Testis (tissue), 2 donors: ENCODE measurements at regions not wholly inside any gene's neighbourhood (a gene's known extent, or its start where the extent isn't known, plus 50 kb on each side); places are given as distances from the start of the nearest gene placed in this dataset.
"Not testable (repeated sequence)": the region's sequence is repeated elsewhere in the genome, so short reads cannot be mapped to it uniquely, and the experiment has no call there.

ENCODE experiments used
- DNase-seq: peaks from one replicate; pipeline ENCODE4 v3.0.0-alpha.2; 2019
- H3K27ac ChIP-seq, 2 donors: fragments of 200-600 bp; sonication (generic); one replicate each; pipeline ENCODE4 v1.5.1; 2019
- H3K27me3 ChIP-seq: fragments of 200-600 bp; sonication (generic); one replicate; pipeline ENCODE4 v1.5.1; 2019
- H3K36me3 ChIP-seq: fragments of 200-600 bp; sonication (generic); one replicate; pipeline ENCODE4 v1.5.1; 2017; ENCODE audit warnings: low read depth; ENCODE audit errors: missing control alignments
- H3K4me1 ChIP-seq: fragments of 200-600 bp; sonication (generic); one replicate; pipeline ENCODE4 v1.5.1; 2019
- H3K4me3 ChIP-seq, 2 donors: fragments of 200-600 bp; sonication (generic); one replicate each; pipeline ENCODE4 v1.5.1; 2017 to 2019
- H3K9me3 ChIP-seq: fragments of 200-600 bp; sonication (generic); one replicate; pipeline ENCODE4 v1.5.1; 2017
- POLR2A ChIP-seq: fragments of 450-650 bp; IDR thresholded peaks from one replicate; pipeline ENCODE4 v1.6.1; 2017; ENCODE audit warnings: antibody characterized with exemption, mild to moderate bottlenecking, moderate library complexity
- WGBS, 2 donors: methylation state at CpG; one replicate each; pipeline ENCODE4 v1.1.5; 2018; 5-methylcytosine and 5-hydroxymethylcytosine counted together
- intact Hi-C: fragments of 100-400 bp; cut with DNase I; formaldehyde crosslinking; loops from one replicate; pipeline ENCODE4 v1.15.1; 2023; ENCODE audit warnings: low total_unique reads
- TF ChIP-seq, protein P1 (sequence below), 3 experiments: fragments of 450-650 bp in 2 of 3; fragments of 200-600 bp in 1 of 3; sonication (generic) in 1 of 3; IDR thresholded peaks; one replicate each; pipeline ENCODE4 v1.5.1; 2016 to 2019; ENCODE audit warnings: antibody characterized with exemption in 3 of 3, mild to moderate bottlenecking in 2 of 3, moderate library complexity in 1 of 3

- Histone ChIP-seq H3K9me3 (no peaks in the 10 kb centered on the region), H3K27me3 (no peaks in the 10 kb centered on the region), H3K4me3 (no peak overlapping the region), H3K36me3 (no peaks in the 10 kb centered on the region), H3K4me1 (no peaks in the 10 kb centered on the region), H3K27ac (no peak overlapping the region)
- intact Hi-C loops: no loop called here
- 94% methylated on average over 5 of the region's 5 CpGs for WGBS, 2 donors
- TF ChIP-seq POLR2A: no peak
- TF ChIP-seq, protein P1, sequence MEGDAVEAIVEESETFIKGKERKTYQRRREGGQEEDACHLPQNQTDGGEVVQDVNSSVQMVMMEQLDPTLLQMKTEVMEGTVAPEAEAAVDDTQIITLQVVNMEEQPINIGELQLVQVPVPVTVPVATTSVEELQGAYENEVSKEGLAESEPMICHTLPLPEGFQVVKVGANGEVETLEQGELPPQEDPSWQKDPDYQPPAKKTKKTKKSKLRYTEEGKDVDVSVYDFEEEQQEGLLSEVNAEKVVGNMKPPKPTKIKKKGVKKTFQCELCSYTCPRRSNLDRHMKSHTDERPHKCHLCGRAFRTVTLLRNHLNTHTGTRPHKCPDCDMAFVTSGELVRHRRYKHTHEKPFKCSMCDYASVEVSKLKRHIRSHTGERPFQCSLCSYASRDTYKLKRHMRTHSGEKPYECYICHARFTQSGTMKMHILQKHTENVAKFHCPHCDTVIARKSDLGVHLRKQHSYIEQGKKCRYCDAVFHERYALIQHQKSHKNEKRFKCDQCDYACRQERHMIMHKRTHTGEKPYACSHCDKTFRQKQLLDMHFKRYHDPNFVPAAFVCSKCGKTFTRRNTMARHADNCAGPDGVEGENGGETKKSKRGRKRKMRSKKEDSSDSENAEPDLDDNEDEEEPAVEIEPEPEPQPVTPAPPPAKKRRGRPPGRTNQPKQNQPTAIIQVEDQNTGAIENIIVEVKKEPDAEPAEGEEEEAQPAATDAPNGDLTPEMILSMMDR (IDR thresholded peaks at IDR 0.05): no peak
- DNase-seq: no peak
These were observed 446.4 kb upstream of the CFAP20DC start for GRCh38 chr3:59496250-59496649.

DNA sequence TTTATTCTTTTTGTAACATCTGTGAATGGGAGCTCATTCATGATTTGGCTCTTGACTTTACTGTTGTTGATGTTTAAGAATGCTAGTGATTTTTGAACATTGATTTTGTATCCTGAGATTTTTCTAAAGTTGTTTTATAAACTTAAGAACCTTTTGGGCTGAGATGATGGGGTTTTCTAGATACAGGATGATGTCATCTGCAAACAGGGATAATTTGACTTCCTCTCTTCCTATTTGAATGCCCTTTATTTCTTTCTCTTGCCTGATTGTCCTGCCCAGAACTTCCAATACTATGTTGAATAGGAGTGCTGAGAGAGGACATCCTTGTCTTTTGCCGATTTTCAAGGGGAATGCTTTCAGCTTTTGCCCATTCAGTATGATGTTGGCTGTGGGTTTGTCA is 445.1 kb upstream of the CFAP20DC start:
- H3K27ac ChIP-seq, H3K36me3 ChIP-seq, H3K27me3 ChIP-seq, intact Hi-C loops, H3K9me3 ChIP-seq, H3K4me1 ChIP-seq, DNase-seq, H3K4me3 ChIP-seq: not testable (repeated sequence)
- 90 to 96% methylated on average over 1 of the region's 1 CpG for WGBS, 2 donors

- intact Hi-C loops: no loop called here
- Histone ChIP-seq H3K27ac (no peak overlapping the region), H3K9me3 (no peaks in the 10 kb centered on the region), H3K4me1 (no peaks in the 10 kb centered on the region), H3K4me3 (no peak overlapping the region), H3K36me3 (no peaks in the 10 kb centered on the region), H3K27me3 (no peaks in the 10 kb centered on the region)
- TF ChIP-seq, protein P1 (IDR thresholded peaks at IDR 0.05): no peak
- TF ChIP-seq POLR2A: no peak
- no peak for DNase-seq
- 51 to 70% methylated on average over 3 of the region's 3 CpGs for WGBS, 2 donors
These were observed 436.7 kb upstream of the CFAP20DC start for GRCh38 chr3:59486520-59486919.

DNA sequence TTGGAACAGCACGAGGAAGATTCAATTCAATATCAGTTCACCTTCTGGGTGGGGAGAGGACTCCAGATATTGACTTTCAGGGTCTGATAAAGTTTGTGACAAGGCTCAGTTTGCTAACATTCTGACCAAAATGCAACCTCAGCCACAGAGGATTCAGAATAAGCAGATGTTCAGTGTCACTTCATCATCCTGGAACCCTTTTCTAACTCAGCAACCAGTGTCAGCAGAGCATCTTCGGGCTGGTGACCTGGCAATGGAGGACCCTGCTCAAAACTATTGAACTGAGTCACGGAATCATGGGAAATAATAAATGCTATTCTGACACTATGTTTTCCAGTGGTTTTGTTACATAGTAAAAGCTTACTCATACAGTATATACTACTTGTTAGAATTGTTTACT is 433.4 kb upstream of the CFAP20DC start:
- TF ChIP-seq, protein P1 (IDR thresholded peaks at IDR 0.05): no peak
- TF ChIP-seq POLR2A: no peak
- no peak for DNase-seq
- no peaks in the 10 kb centered on the region for H3K27me3 ChIP-seq
- no peak overlapping the region for H3K27ac ChIP-seq
- H3K4me1 ChIP-seq: no peaks in the 10 kb centered on the region
- H3K36me3 ChIP-seq: no peaks in the 10 kb centered on the region
- WGBS, 2 donors: 87 to 95% methylated on average over 3 of the region's 3 CpGs
- no peaks in the 10 kb centered on the region for H3K9me3 ChIP-seq
- no peak overlapping the region for H3K4me3 ChIP-seq
- intact Hi-C loops: no loop called here

- WGBS, 2 donors: 89% methylated on average over 5 of the region's 5 CpGs
- intact Hi-C loops: no loop called here
These were observed 432.9 kb upstream of the CFAP20DC start for GRCh38 chr3:59482684-59483083.

More at GRCh38 chr3:59482684-59483083, 432.9 kb upstream of the CFAP20DC start:
- TF ChIP-seq, protein P1 (IDR thresholded peaks at IDR 0.05): no peak
- no peak for TF ChIP-seq POLR2A
- no peaks in the 10 kb centered on the region for H3K4me1 ChIP-seq
- H3K9me3 ChIP-seq: no peaks in the 10 kb centered on the region
- H3K4me3 ChIP-seq: no peak overlapping the region
- H3K27me3 ChIP-seq: no peaks in the 10 kb centered on the region
- DNase-seq: no peak
- H3K27ac ChIP-seq: no peak overlapping the region
- no peaks in the 10 kb centered on the region for H3K36me3 ChIP-seq
